Psoas muscle (tissue), 7 donors: ENCODE measurements at regions not wholly inside any gene's neighbourhood (a gene's known extent, or its start where the extent isn't known, plus 50 kb on each side); places are given as distances from the start of the nearest gene placed in this dataset.

ENCODE experiments used
- ATAC-seq, 4 donors: fragments of 200-7000 bp; cut with Tn5 transposase; one replicate each; pipeline ENCODE4 v1.9.1; 2020; ENCODE audit warnings: moderate library complexity in 3 of 4, mild to moderate bottlenecking in 2 of 4
- DNase-seq, 2 donors: peaks; one replicate each; pipeline ENCODE4 v3.0.0-alpha.2; 2020
- H3K27ac ChIP-seq: fragments of 200-600 bp; one replicate; pipeline ENCODE4 v1.8.0; 2022
- H3K27me3 ChIP-seq, 3 donors: fragments of 200-600 bp in 1 of 3; one replicate each; pipeline versions ENCODE4 v1.6.1 to v1.8.0; 2013 to 2022; ENCODE audit warnings: low read length in 2 of 3, mild to moderate bottlenecking in 2 of 3, moderate library complexity in 1 of 3; ENCODE audit not compliant: insufficient read depth in 3 of 3
- H3K36me3 ChIP-seq, 2 donors: fragments of 200-600 bp in 1 of 2; one replicate each; pipeline versions ENCODE4 v1.6.1 to v1.8.0; 2013 to 2022; ENCODE audit warnings: low read depth in 1 of 2, mild to moderate bottlenecking in 1 of 2, moderate library complexity in 1 of 2; ENCODE audit not compliant: insufficient read depth in 1 of 2
- H3K4me1 ChIP-seq: fragments of 200-600 bp; one replicate; pipeline ENCODE4 v1.8.0; 2022
- H3K4me3 ChIP-seq: fragments of 200-600 bp; one replicate; pipeline ENCODE4 v1.8.0; 2022; ENCODE audit warnings: mild to moderate bottlenecking
- H3K9me3 ChIP-seq: fragments of 200-600 bp; one replicate; pipeline ENCODE4 v1.8.0; 2022
- CTCF ChIP-seq: fragments of 200-600 bp; IDR thresholded peaks from one replicate; pipeline ENCODE4 v1.8.0; 2022; ENCODE audit warnings: antibody characterized with exemption
- WGBS, 3 donors: extraction: QIAGEN DNeasy Blood & Tissue Kit; methylation state at CpG; one replicate each; pipeline versions ENCODE4 v1.1.6 to v1.1.7; 2013; 5-methylcytosine and 5-hydroxymethylcytosine counted together
- intact Hi-C, 2 donors: fragments of 100-400 bp; cut with DNase I; formaldehyde crosslinking; loops; one replicate each; pipeline versions ENCODE4 v1.11.0 to v1.14.2; 2022
- donor health status: healthy with polysubstance abuse.
- donor health status: DM: no; HTN: no; CAD: no; lungs with moderate emphysema.
- donor health status: Bipolar disorder and iron deficiency.
- donor health status: healthy.
- donor health status: DM: yes; HTN: yes; CAD: no.
- donor health status: DM: no; HTN: no; CAD: no.
- donor health status: DM: yes; HTN: yes; CAD: no.

GRCh38 chr16:13397126-13397525 lies 495.7 kb downstream of the SHISA9 start:
- H3K9me3 ChIP-seq: no peaks in the 10 kb centered on the region
- H3K27ac ChIP-seq: no peak overlapping the region
- peaks cover 0 to 2% (median 0%) of the 10 kb centered on the region in 3 donors for H3K27me3 ChIP-seq
- ATAC-seq (no peak), DNase-seq (no peak)
- H3K4me3 ChIP-seq: no peak overlapping the region
- TF ChIP-seq CTCF: no peak
- H3K4me1 ChIP-seq: no peaks in the 10 kb centered on the region
- intact Hi-C loops: no loop called here
- H3K36me3 ChIP-seq: no peaks in the 10 kb centered on the region
- 82 to 86% (median 86%) methylated on average over 7 of the region's 7 CpGs for WGBS, 3 donors

- Histone ChIP-seq H3K27me3 (peaks cover 0 to 2% (median 0%) of the 10 kb centered on the region in 3 donors), H3K36me3 (no peaks in the 10 kb centered on the region), H3K4me3 (no peak overlapping the region), H3K9me3 (no peaks in the 10 kb centered on the region), H3K27ac (no peak overlapping the region), H3K4me1 (no peaks in the 10 kb centered on the region)
- intact Hi-C loops: no loop called here
- no peak for TF ChIP-seq CTCF
- ATAC-seq (no peak), DNase-seq (no peak)
- WGBS, 3 donors: 76 to 84% (median 84%) methylated on average over 4 of the region's 4 CpGs
These were observed 500.2 kb downstream of the SHISA9 start for GRCh38 chr16:13401641-13402040.

- H3K36me3 ChIP-seq: no peaks in the 10 kb centered on the region
- no peak overlapping the region for H3K4me3 ChIP-seq
- intact Hi-C loops: no loop called here
- DNase-seq (no peak), ATAC-seq (no peak)
- 70 to 80% (median 74%) methylated on average over 12 of the region's 12 CpGs for WGBS, 3 donors
- H3K9me3 ChIP-seq: no peaks in the 10 kb centered on the region
- H3K27me3 ChIP-seq: no peaks in the 10 kb centered on the region
- no peak for TF ChIP-seq CTCF
- H3K27ac ChIP-seq: no peak overlapping the region
- no peaks in the 10 kb centered on the region for H3K4me1 ChIP-seq
These were observed 501.2 kb downstream of the SHISA9 start for GRCh38 chr16:13402601-13403000.

GRCh38 chr16:13403326-13403725 lies 501.9 kb downstream of the SHISA9 start:
- H3K9me3 ChIP-seq: no peaks in the 10 kb centered on the region
- H3K4me3 ChIP-seq: no peak overlapping the region
- H3K27ac ChIP-seq: no peak overlapping the region
- no peaks in the 10 kb centered on the region for H3K27me3 ChIP-seq
- no peak for TF ChIP-seq CTCF
- intact Hi-C loops: no loop called here
- no peaks in the 10 kb centered on the region for H3K4me1 ChIP-seq
- DNase-seq (no peak), ATAC-seq (no peak)
- H3K36me3 ChIP-seq: no peaks in the 10 kb centered on the region

- H3K4me3 ChIP-seq: no peak overlapping the region
- intact Hi-C loops: no loop called here
- TF ChIP-seq CTCF: no peak
- H3K4me1 ChIP-seq: no peaks in the 10 kb centered on the region
- no peak for DNase-seq
- no peaks in the 10 kb centered on the region for H3K36me3 ChIP-seq
- no peak overlapping the region for H3K27ac ChIP-seq
- H3K27me3 ChIP-seq: no peaks in the 10 kb centered on the region
- no peaks in the 10 kb centered on the region for H3K9me3 ChIP-seq
- ATAC-seq: no peak
These were observed 505.8 kb upstream of the ERCC4 start for GRCh38 chr16:13414154-13414553.
